WERI-Rb-1 (cell line): ENCODE measurements at regions not wholly inside any gene's neighbourhood (a gene's known extent, or its start where the extent isn't known, plus 50 kb on each side); places are given as distances from the start of the nearest gene placed in this dataset.

Source experiments
- DNase-seq: peaks from one replicate; pipeline ENCODE4 v3.0.0-alpha.2; 2020
- H3K27ac ChIP-seq: fragments of 250-450 bp; sonication (Bioruptor Pico); 2 replicates; pipeline ENCODE4 v1.5.1; 2020; ENCODE audit warnings: mild to moderate bottlenecking, moderate library complexity
- H3K27me3 ChIP-seq: fragments of 250-450 bp; sonication (Bioruptor Pico); 2 replicates; pipeline ENCODE4 v1.5.1; 2021; ENCODE audit warnings: mild to moderate bottlenecking, low read depth, moderate library complexity; ENCODE audit not compliant: insufficient read depth, severe bottlenecking
- H3K36me3 ChIP-seq: fragments of 250-450 bp; sonication (Bioruptor Pico); 2 replicates; pipeline ENCODE4 v1.5.1; 2020; ENCODE audit warnings: mild to moderate bottlenecking, moderate library complexity
- H3K4me3 ChIP-seq: 2 replicates; pipeline ENCODE4 v1.5.1; 2011; ENCODE audit warnings: low read depth, mild to moderate bottlenecking, control low read depth, low read length
- H3K9me3 ChIP-seq: fragments of 250-450 bp; sonication (Bioruptor Pico); 2 replicates; pipeline ENCODE4 v1.5.1; 2021; ENCODE audit warnings: mild to moderate bottlenecking, moderate library complexity; ENCODE audit not compliant: severe bottlenecking
- TF ChIP-seq, protein P1 (sequence below): IDR thresholded peaks from 2 replicates; pipeline ENCODE4 v1.5.1; 2011; ENCODE audit warnings: low read depth, mild to moderate bottlenecking, control low read depth, inconsistent platforms, low read length

- TF ChIP-seq, protein P1, sequence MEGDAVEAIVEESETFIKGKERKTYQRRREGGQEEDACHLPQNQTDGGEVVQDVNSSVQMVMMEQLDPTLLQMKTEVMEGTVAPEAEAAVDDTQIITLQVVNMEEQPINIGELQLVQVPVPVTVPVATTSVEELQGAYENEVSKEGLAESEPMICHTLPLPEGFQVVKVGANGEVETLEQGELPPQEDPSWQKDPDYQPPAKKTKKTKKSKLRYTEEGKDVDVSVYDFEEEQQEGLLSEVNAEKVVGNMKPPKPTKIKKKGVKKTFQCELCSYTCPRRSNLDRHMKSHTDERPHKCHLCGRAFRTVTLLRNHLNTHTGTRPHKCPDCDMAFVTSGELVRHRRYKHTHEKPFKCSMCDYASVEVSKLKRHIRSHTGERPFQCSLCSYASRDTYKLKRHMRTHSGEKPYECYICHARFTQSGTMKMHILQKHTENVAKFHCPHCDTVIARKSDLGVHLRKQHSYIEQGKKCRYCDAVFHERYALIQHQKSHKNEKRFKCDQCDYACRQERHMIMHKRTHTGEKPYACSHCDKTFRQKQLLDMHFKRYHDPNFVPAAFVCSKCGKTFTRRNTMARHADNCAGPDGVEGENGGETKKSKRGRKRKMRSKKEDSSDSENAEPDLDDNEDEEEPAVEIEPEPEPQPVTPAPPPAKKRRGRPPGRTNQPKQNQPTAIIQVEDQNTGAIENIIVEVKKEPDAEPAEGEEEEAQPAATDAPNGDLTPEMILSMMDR = no peak
- Histone ChIP-seq H3K27ac (no peak overlapping the region), H3K27me3 (peaks cover 54% of the 10 kb centered on the region), H3K36me3 (no peaks in the 10 kb centered on the region), H3K9me3 (no peaks in the 10 kb centered on the region), H3K4me3 (no peak overlapping the region)
- DNase-seq = no peak
Observed at GRCh38 chr2:117409443-117409842, 405.0 kb upstream of the DDX18 start.

DNA sequence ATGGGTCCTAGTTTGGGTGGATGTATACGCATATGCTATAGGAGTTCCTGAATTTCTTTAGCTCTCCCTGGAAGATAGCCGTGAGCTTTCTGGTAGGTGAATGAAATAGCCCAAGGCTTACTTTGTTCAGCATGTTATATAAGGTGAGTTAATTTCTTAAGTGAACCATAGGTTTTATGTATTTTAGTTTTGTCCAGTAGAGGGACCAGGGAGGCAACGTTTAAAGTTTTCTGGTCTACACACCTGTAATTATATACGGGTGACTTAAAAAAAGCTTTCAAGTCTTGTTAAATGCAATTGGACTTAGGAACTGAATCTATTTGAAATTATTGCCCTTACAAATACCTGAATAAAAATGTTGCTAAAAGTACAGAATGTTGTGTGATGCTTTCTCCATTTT lies 402.5 kb upstream of the DDX18 start:
- H3K27me3 ChIP-seq = peaks cover 32% of the 10 kb centered on the region
- DNase-seq = no peak

GRCh38 chr2:117432746-117433145 lies 381.7 kb upstream of the DDX18 start:
- H3K36me3 ChIP-seq = no peaks in the 10 kb centered on the region
- no peak for DNase-seq
- no peak overlapping the region for H3K4me3 ChIP-seq
- peaks cover 79% of the 10 kb centered on the region for H3K27me3 ChIP-seq
- TF ChIP-seq, protein P1 = no peak
- no peaks in the 10 kb centered on the region for H3K9me3 ChIP-seq
- H3K27ac ChIP-seq = no peak overlapping the region

More for the DNA sequence above, 402.5 kb upstream of the DDX18 start:
- Histone ChIP-seq H3K36me3 (no peaks in the 10 kb centered on the region), H3K4me3 (no peak overlapping the region), H3K27ac (no peak overlapping the region), H3K9me3 (no peaks in the 10 kb centered on the region)
- TF ChIP-seq, protein P1 = no peak

DNA sequence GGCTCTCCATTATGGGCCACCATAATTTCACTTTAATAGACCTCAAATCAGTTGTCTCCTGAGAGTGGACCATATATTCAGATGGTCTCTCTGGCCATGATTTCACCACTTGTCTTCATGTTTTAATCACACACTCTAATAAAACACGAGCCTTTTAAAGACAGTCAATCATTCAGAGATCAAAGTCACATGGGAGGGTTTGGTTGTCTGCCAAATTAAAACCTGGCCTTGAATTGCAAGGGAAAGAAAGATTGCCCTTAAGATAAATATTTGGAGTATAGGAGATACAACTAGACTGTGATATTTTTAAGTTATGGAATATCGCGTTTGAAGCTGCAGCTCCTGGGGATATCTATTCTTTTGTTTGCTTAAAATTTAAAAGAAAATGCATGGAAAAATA lies 377.8 kb upstream of the DDX18 start:
- Histone ChIP-seq H3K36me3 (no peaks in the 10 kb centered on the region), H3K9me3 (no peaks in the 10 kb centered on the region), H3K4me3 (no peak overlapping the region), H3K27ac (no peak overlapping the region), H3K27me3 (peaks cover 69% of the 10 kb centered on the region)
- no peak for DNase-seq
- TF ChIP-seq, protein P1 = no peak

GRCh38 chr2:117470311-117471095 lies 344.0 kb upstream of the DDX18 start:
- H3K9me3 ChIP-seq = no peaks in the 10 kb centered on the region
- peak; percentile 41 for DNase-seq
- H3K27me3 ChIP-seq = peaks cover 57% of the 10 kb centered on the region
- no peak overlapping the region for H3K27ac ChIP-seq
- H3K4me3 ChIP-seq = no peak overlapping the region
- H3K36me3 ChIP-seq = no peaks in the 10 kb centered on the region
- TF ChIP-seq, protein P1 = peak; percentile 74

- DNase-seq = no peak
- no peaks in the 10 kb centered on the region for H3K9me3 ChIP-seq
- H3K27me3 ChIP-seq = peaks cover 25% of the 10 kb centered on the region
- no peak overlapping the region for H3K27ac ChIP-seq
- H3K4me3 ChIP-seq = no peak overlapping the region
- TF ChIP-seq, protein P1 = no peak
- no peaks in the 10 kb centered on the region for H3K36me3 ChIP-seq
Observed at GRCh38 chr2:117481608-117482007, 332.9 kb upstream of the DDX18 start.
